B cell (primary cell): ENCODE measurements at regions not wholly inside any gene's neighbourhood (a gene's known extent, or its start where the extent isn't known, plus 50 kb on each side); places are given as distances from the start of the nearest gene placed in this dataset.

Experiments
- ATAC-seq: fragments of 200-7000 bp; cut with Tn5 transposase; one replicate; pipeline ENCODE4 v1.10.0; 2021; ENCODE audit warnings: low read depth, mild to moderate bottlenecking, moderate number of reproducible peaks, moderate library complexity
- CTCF ChIA-PET: fragments of 350-600 bp; sonication (Branson Sonifier 250); formaldehyde crosslinking; loops from one replicate; lab custom pipeline; 2021; ENCODE audit warnings: antibody characterized with exemption, inconsistent platforms; lab: Charles Lee
- POLR2A ChIA-PET: fragments of 350-600 bp; sonication (Branson Sonifier 250); formaldehyde crosslinking; loops from one replicate; lab custom pipeline; 2021; ENCODE audit warnings: antibody characterized with exemption; lab: Charles Lee
- DNase-seq: peaks from one replicate; pipeline ENCODE4 v3.0.0; 2013
- H2AFZ ChIP-seq: 2 replicates; pipeline ENCODE4 v1.6.1; 2012; ENCODE audit warnings: mild to moderate bottlenecking, low read depth, low read length; ENCODE audit not compliant: insufficient read depth, poor library complexity, severe bottlenecking
- H3K27ac ChIP-seq, 2 donors: 1 replicate in 1 of 2; 2 replicates in 1 of 2; pipeline ENCODE4 v1.5.1; 2012 to 2013; ENCODE audit warnings: low read length in 2 of 2, mild to moderate bottlenecking in 2 of 2, moderate library complexity in 1 of 2
- H3K27me3 ChIP-seq, 4 experiments: fragments of 200-600 bp in 1 of 4; sonication (generic) in 1 of 4; replicated peaks in 1 of 4; 1 replicate in 2 of 4; 2 replicates in 2 of 4; pipeline versions ENCODE4 v1.6.1 to v1.7.0; 2013 to 2016; ENCODE audit warnings: low read length in 3 of 4, mild to moderate bottlenecking in 2 of 4, mixed read lengths in 1 of 4, moderate library complexity in 1 of 4; ENCODE audit not compliant: insufficient read depth in 4 of 4, control insufficient read depth in 3 of 4; ENCODE audit errors: control extremely low read depth in 1 of 4
- H3K36me3 ChIP-seq, 2 experiments: replicated peaks in 1 of 2; 1 replicate in 1 of 2; 2 replicates in 1 of 2; pipeline versions ENCODE4 v1.6.1 to v1.7.1; 2013; ENCODE audit warnings: low read length in 1 of 2; ENCODE audit not compliant: insufficient read depth in 2 of 2, control insufficient read depth in 1 of 2; ENCODE audit errors: control extremely low read depth in 1 of 2, extremely low read depth in 1 of 2
- H3K4me1 ChIP-seq, 2 donors: fragments of 200-600 bp in 1 of 2; sonication (generic) in 1 of 2; 1 replicate in 1 of 2; 2 replicates in 1 of 2; pipeline versions ENCODE4 v1.5.1 to v1.6.1; 2013 to 2017; ENCODE audit warnings: low read length in 2 of 2; ENCODE audit not compliant: control insufficient read depth in 2 of 2, insufficient read depth in 2 of 2
- H3K4me2 ChIP-seq: replicated peaks from 2 replicates; pipeline ENCODE3; 2012; ENCODE audit warnings: mild to moderate bottlenecking, low read depth, low read length; ENCODE audit not compliant: poor library complexity, severe bottlenecking
- H3K4me3 ChIP-seq, 5 experiments: fragments of 200-600 bp in 1 of 5; sonication (generic) in 1 of 5; 1 replicate in 3 of 5; 2 replicates in 2 of 5; pipeline versions ENCODE4 v1.5.1 to v1.7.0; 2011 to 2016; ENCODE audit warnings: low read length in 4 of 5, mild to moderate bottlenecking in 4 of 5, low read depth in 2 of 5, control low read depth in 1 of 5, moderate library complexity in 1 of 5; ENCODE audit not compliant: insufficient read depth in 1 of 5; ENCODE audit errors: control extremely low read depth in 1 of 5, extremely low read depth in 1 of 5
- H3K79me2 ChIP-seq: fragments of 200-600 bp; sonication (generic); one replicate; pipeline ENCODE4 v1.6.0; 2016; ENCODE audit warnings: low read length; ENCODE audit not compliant: control insufficient read depth, insufficient read depth
- H3K9ac ChIP-seq: fragments of 200-600 bp; sonication (generic); 2 replicates; pipeline ENCODE4 v1.6.1; 2017; ENCODE audit warnings: mild to moderate bottlenecking, low read length, moderate library complexity
- H3K9me3 ChIP-seq, 3 donors: one replicate each; pipeline versions ENCODE4 v1.6.1 to v1.7.1; 2013; ENCODE audit warnings: low read length in 2 of 3; ENCODE audit not compliant: control insufficient read depth in 2 of 3, insufficient read depth in 1 of 3; ENCODE audit errors: control extremely low read depth in 1 of 3
- H4K20me1 ChIP-seq: 2 replicates; pipeline ENCODE4 v1.6.0; 2012; ENCODE audit warnings: mild to moderate bottlenecking, low read length; ENCODE audit not compliant: insufficient read depth, control insufficient read depth, poor library complexity, severe bottlenecking
- H3K27ac Mint-ChIP-seq: one replicate; pipeline ENCODE4 v1.8.0; 2021; ENCODE audit warnings: mixed read lengths
- H3K27me3 Mint-ChIP-seq: one replicate; pipeline ENCODE4 v1.8.0; 2021; ENCODE audit warnings: mixed read lengths
- H3K4me1 Mint-ChIP-seq: one replicate; pipeline ENCODE4 v1.8.0; 2021; ENCODE audit warnings: mixed read lengths
- H3K4me3 Mint-ChIP-seq: one replicate; pipeline ENCODE4 v1.8.0; 2021; ENCODE audit warnings: mixed read lengths
- H3K9me3 Mint-ChIP-seq: one replicate; pipeline ENCODE4 v1.8.0; 2022; ENCODE audit warnings: mixed read lengths; ENCODE audit not compliant: insufficient read depth
- EZH2 ChIP-seq: IDR thresholded peaks from 2 replicates; pipeline ENCODE4 v1.6.1; 2012; ENCODE audit warnings: borderline replicate concordance, low read depth, mild to moderate bottlenecking, moderate library complexity, low read length; ENCODE audit not compliant: insufficient read depth, poor library complexity, severe bottlenecking
- WGBS: methylation state at CpG from one replicate; pipeline ENCODE4 v1.1.5; 2013; ENCODE audit warnings: missing lambda C conversion rate; ENCODE audit not compliant: insufficient coverage; 5-methylcytosine and 5-hydroxymethylcytosine counted together
- intact Hi-C: fragments of 100-400 bp; cut with micrococcal nuclease; formaldehyde crosslinking; loops from one replicate; pipeline ENCODE4 v1.10.0; 2022
- TF ChIP-seq, protein P1 (sequence below): fragments of 200-600 bp; IDR thresholded peaks from one replicate; pipeline ENCODE4 v1.8.0; 2022; ENCODE audit warnings: antibody characterized with exemption, mild to moderate bottlenecking

DNA sequence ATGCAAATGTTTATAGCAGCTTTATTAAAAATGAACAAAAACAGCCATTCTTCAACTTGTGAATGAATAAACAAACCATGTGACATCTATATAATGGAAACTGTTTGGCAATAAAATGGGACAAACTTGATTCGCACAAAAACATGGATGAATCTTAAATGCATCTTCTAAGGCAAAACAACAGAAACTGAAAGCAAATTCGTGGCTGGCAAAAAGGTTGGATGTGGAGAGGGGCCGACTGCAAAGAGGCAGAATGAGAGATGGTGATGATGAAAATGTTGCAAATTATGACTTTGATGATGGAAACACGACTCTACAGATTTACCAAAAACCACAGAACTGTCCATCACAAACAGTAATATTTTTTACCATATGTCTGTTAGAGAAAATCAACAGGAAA is 327.0 kb upstream of the NR5A2 start:
- DNase-seq = no peak
- H3K79me2 ChIP-seq = no peaks in the 10 kb centered on the region
- TF ChIP-seq, protein P1, sequence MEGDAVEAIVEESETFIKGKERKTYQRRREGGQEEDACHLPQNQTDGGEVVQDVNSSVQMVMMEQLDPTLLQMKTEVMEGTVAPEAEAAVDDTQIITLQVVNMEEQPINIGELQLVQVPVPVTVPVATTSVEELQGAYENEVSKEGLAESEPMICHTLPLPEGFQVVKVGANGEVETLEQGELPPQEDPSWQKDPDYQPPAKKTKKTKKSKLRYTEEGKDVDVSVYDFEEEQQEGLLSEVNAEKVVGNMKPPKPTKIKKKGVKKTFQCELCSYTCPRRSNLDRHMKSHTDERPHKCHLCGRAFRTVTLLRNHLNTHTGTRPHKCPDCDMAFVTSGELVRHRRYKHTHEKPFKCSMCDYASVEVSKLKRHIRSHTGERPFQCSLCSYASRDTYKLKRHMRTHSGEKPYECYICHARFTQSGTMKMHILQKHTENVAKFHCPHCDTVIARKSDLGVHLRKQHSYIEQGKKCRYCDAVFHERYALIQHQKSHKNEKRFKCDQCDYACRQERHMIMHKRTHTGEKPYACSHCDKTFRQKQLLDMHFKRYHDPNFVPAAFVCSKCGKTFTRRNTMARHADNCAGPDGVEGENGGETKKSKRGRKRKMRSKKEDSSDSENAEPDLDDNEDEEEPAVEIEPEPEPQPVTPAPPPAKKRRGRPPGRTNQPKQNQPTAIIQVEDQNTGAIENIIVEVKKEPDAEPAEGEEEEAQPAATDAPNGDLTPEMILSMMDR = no peak
- TF ChIP-seq EZH2 = no peak
- H3K27ac ChIP-seq = no peak overlapping the region
- H3K27me3 ChIP-seq = peaks cover 0 to under 1% (median 0%) of the 10 kb centered on the region in 4 experiments
- CTCF ChIA-PET = no interaction called here
- no peaks in the 10 kb centered on the region for H3K9me3 ChIP-seq
- no peaks in the 10 kb centered on the region for H3K4me1 Mint-ChIP-seq
- no peak overlapping the region for H3K4me3 Mint-ChIP-seq
- intact Hi-C loops = no loop called here
- no peak for ATAC-seq
- no peaks in the 10 kb centered on the region for H3K36me3 ChIP-seq
- no peak overlapping the region for H3K4me3 ChIP-seq
- H3K4me1 ChIP-seq = no peaks in the 10 kb centered on the region
- no peaks in the 10 kb centered on the region for H4K20me1 ChIP-seq
- no peak overlapping the region for H2AFZ ChIP-seq
- WGBS = no CpG with 5 or more reads among the region's 4 CpGs
- POLR2A ChIA-PET = no interaction called here
- no peak overlapping the region for H3K9ac ChIP-seq
- peaks cover 16% of the 10 kb centered on the region for H3K27me3 Mint-ChIP-seq
- no peak overlapping the region for H3K4me2 ChIP-seq
- no peak overlapping the region for H3K27ac Mint-ChIP-seq
- no peaks in the 10 kb centered on the region for H3K9me3 Mint-ChIP-seq

DNA sequence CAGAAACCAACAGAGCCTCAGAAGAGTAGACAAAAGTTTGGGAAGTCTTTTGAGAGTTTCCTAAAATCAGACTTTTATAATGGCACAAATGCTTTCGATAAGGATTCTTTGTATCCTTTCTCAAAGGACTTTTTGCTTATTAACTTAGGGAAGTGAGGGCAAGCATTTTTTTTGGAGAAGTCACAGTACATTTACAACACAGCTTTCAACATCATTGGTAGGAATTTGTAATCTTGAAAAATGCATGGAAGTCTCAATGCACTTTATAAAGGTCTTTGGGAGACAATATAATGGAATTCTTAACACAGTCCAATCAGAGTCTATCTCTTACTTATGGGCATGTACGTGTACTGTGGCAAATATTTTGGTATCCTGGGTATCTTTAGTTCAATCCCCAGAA is 325.8 kb upstream of the NR5A2 start:
- Mint-ChIP-seq H3K9me3 (no peaks in the 10 kb centered on the region), H3K27ac (no peak overlapping the region), H3K4me3 (no peak overlapping the region), H3K27me3 (peaks cover 22% of the 10 kb centered on the region), H3K4me1 (no peaks in the 10 kb centered on the region)
- no CpG with 5 or more reads among the region's 2 CpGs for WGBS
- intact Hi-C loops = no loop called here
- no peak overlapping the region for H2AFZ ChIP-seq
- ATAC-seq = no peak
- DNase-seq = no peak
- no peak overlapping the region for H3K27ac ChIP-seq
- CTCF ChIA-PET = no interaction called here
- no peaks in the 10 kb centered on the region for H3K4me1 ChIP-seq
- H4K20me1 ChIP-seq = no peaks in the 10 kb centered on the region
- no peak overlapping the region for H3K4me3 ChIP-seq
- no peaks in the 10 kb centered on the region for H3K9me3 ChIP-seq
- H3K9ac ChIP-seq = no peak overlapping the region
- no peak overlapping the region for H3K4me2 ChIP-seq
- no peaks in the 10 kb centered on the region for H3K79me2 ChIP-seq
- no peaks in the 10 kb centered on the region for H3K36me3 ChIP-seq
- POLR2A ChIA-PET = no interaction called here
- TF ChIP-seq, protein P1 = no peak
- no peak for TF ChIP-seq EZH2
- peaks cover 0 to 6% (median 0%) of the 10 kb centered on the region in 4 experiments for H3K27me3 ChIP-seq
